Liver (tissue), 8 donors: ENCODE measurements at regions not wholly inside any gene's neighbourhood (a gene's known extent, or its start where the extent isn't known, plus 50 kb on each side); places are given as distances from the start of the nearest gene placed in this dataset.

ENCODE experiments used
- DNase-seq: peaks from one replicate; pipeline ENCODE4 v3.0.0-alpha.2; 2017; ENCODE audit warnings: low spot score
- H3K27ac ChIP-seq, 2 donors: one replicate each; pipeline ENCODE4 v1.7.0; 2013; ENCODE audit warnings: inconsistent platforms in 2 of 2, low read length in 2 of 2, control low read depth in 1 of 2, low read depth in 1 of 2, mild to moderate bottlenecking in 1 of 2
- H3K27me3 ChIP-seq, 4 donors: one replicate each; pipeline versions ENCODE4 v1.6.1 to v1.7.0; 2013; ENCODE audit warnings: low read length in 3 of 4, inconsistent platforms in 1 of 4, mild to moderate bottlenecking in 1 of 4, moderate library complexity in 1 of 4; ENCODE audit not compliant: control insufficient read depth in 4 of 4, insufficient read depth in 4 of 4
- H3K36me3 ChIP-seq, 4 donors: one replicate each; pipeline versions ENCODE4 v1.6.1 to v1.7.0; 2013; ENCODE audit warnings: low read length in 3 of 4, mild to moderate bottlenecking in 3 of 4, low read depth in 1 of 4, moderate library complexity in 1 of 4; ENCODE audit not compliant: control insufficient read depth in 4 of 4, insufficient read depth in 3 of 4
- H3K4me1 ChIP-seq, 4 donors: one replicate each; pipeline versions ENCODE4 v1.6.1 to v1.7.0; 2013; ENCODE audit warnings: low read length in 3 of 4, mild to moderate bottlenecking in 3 of 4, moderate library complexity in 1 of 4; ENCODE audit not compliant: control insufficient read depth in 4 of 4, insufficient read depth in 4 of 4
- H3K4me3 ChIP-seq, 3 donors: one replicate each; pipeline versions ENCODE4 v1.6.1 to v1.7.0; 2013; ENCODE audit warnings: low read length in 3 of 3, control low read depth in 1 of 3, low read depth in 1 of 3, mild to moderate bottlenecking in 1 of 3
- H3K9ac ChIP-seq, 2 donors: one replicate each; pipeline ENCODE4 v1.7.0; 2013; ENCODE audit warnings: low read length in 2 of 2, mild to moderate bottlenecking in 2 of 2, moderate library complexity in 2 of 2, control low read depth in 1 of 2, low read depth in 1 of 2
- H3K9me3 ChIP-seq, 4 donors: one replicate each; pipeline versions ENCODE4 v1.6.1 to v1.7.0; 2013; ENCODE audit warnings: low read length in 3 of 4; ENCODE audit not compliant: control insufficient read depth in 4 of 4
- ATF3 ChIP-seq: IDR thresholded peaks from 2 replicates; pipeline ENCODE4 v1.6.1; 2016; ENCODE audit warnings: antibody characterized with exemption
- CTCF ChIP-seq: fragments of 150-350 bp; IDR thresholded peaks from 2 replicates; pipeline ENCODE4 v1.5.1; 2017; ENCODE audit warnings: improper control_type of control experiment, low read depth, low read length; ENCODE audit not compliant: missing input control
- EGR1 ChIP-seq, 2 donors: IDR thresholded peaks; 2 replicates each; pipeline ENCODE4 v1.6.1; 2016 to 2018; ENCODE audit warnings: antibody characterized with exemption in 2 of 2, low read depth in 2 of 2
- FOXA1 ChIP-seq: IDR thresholded peaks from 2 replicates; pipeline ENCODE4 v1.6.1; 2016; ENCODE audit warnings: antibody characterized with exemption
- FOXA2 ChIP-seq: IDR thresholded peaks from 2 replicates; pipeline ENCODE4 v1.6.1; 2016; ENCODE audit warnings: antibody characterized with exemption
- GABPA ChIP-seq, 2 donors: IDR thresholded peaks in 1 of 2; conservative IDR thresholded peaks in 1 of 2; 2 replicates each; pipeline ENCODE4 v1.6.1; 2016; ENCODE audit warnings: antibody characterized with exemption in 2 of 2, mild to moderate bottlenecking in 1 of 2, moderate library complexity in 1 of 2
- HNF4A ChIP-seq, 2 donors: conservative IDR thresholded peaks; 2 replicates each; pipeline ENCODE4 v1.6.1; 2016; ENCODE audit warnings: antibody characterized with exemption in 2 of 2, mild to moderate bottlenecking in 2 of 2
- HNF4G ChIP-seq: IDR thresholded peaks from 2 replicates; pipeline ENCODE4 v1.6.1; 2016; ENCODE audit warnings: antibody characterized with exemption
- JUND ChIP-seq, 2 donors: IDR thresholded peaks; 2 replicates each; pipeline ENCODE4 v1.6.1; 2016; ENCODE audit warnings: antibody characterized with exemption in 2 of 2
- MAX ChIP-seq: IDR thresholded peaks from 2 replicates; pipeline ENCODE4 v1.6.1; 2016; ENCODE audit warnings: antibody characterized with exemption
- NR2F2 ChIP-seq: IDR thresholded peaks from 2 replicates; pipeline ENCODE4 v1.6.1; 2016; ENCODE audit warnings: antibody characterized with exemption
- RAD21 ChIP-seq, 2 donors: IDR thresholded peaks; 2 replicates each; pipeline ENCODE4 v1.6.1; 2016; ENCODE audit warnings: antibody characterized with exemption in 2 of 2, mild to moderate bottlenecking in 2 of 2
- REST ChIP-seq: IDR thresholded peaks from 2 replicates; pipeline ENCODE4 v1.6.1; 2016; ENCODE audit warnings: antibody characterized with exemption, mild to moderate bottlenecking
- RXRA ChIP-seq, 2 donors: IDR thresholded peaks; 2 replicates each; pipeline ENCODE4 v1.6.1; 2017 to 2018; ENCODE audit warnings: antibody characterized with exemption in 2 of 2, mild to moderate bottlenecking in 1 of 2
- SP1 ChIP-seq: IDR thresholded peaks from 2 replicates; pipeline ENCODE4 v1.6.1; 2018; ENCODE audit warnings: antibody characterized with exemption, mild to moderate bottlenecking
- TAF1 ChIP-seq: conservative IDR thresholded peaks from 2 replicates; pipeline ENCODE4 v1.6.1; 2016; ENCODE audit warnings: antibody characterized with exemption, mild to moderate bottlenecking
- YY1 ChIP-seq: IDR thresholded peaks from 2 replicates; pipeline ENCODE4 v1.6.1; 2016; ENCODE audit warnings: antibody characterized with exemption, mild to moderate bottlenecking
- ZBTB33 ChIP-seq: IDR thresholded peaks from 2 replicates; pipeline ENCODE4 v1.6.1; 2016; ENCODE audit warnings: antibody characterized with exemption
- WGBS: extraction: QIAGEN DNeasy Blood & Tissue Kit; methylation state at CpG from one replicate; pipeline ENCODE4 v1.1.7; 2013; 5-methylcytosine and 5-hydroxymethylcytosine counted together
- donor health status: healthy.
- donor health status: healthy.
- donor health status: healthy.
- donor health status: healthy.
- donor health status: healthy.

- Histone ChIP-seq H3K4me1 (peaks cover 2 to 38% (median 30%) of the 10 kb centered on the region in 4 donors), H3K27ac (peak overlapping the region; percentile 62 to 67), H3K4me3 (peak overlapping the region; percentile 24 to 79 (median 65)), H3K27me3 (no peaks in the 10 kb centered on the region), H3K9ac (peak overlapping the region in 1 of 2 donors; percentile 72), H3K36me3 (no peaks in the 10 kb centered on the region), H3K9me3 (no peaks in the 10 kb centered on the region)
- TF ChIP-seq MAX: peak; percentile 95
- no peak for TF ChIP-seq FOXA1
- TF ChIP-seq RAD21 (IDR thresholded peaks at IDR 0.05): peak; percentile 44 to 58
- TF ChIP-seq NR2F2: no peak
- peak; percentile 91 for TF ChIP-seq SP1
- TF ChIP-seq YY1: peak; percentile 74
- TF ChIP-seq HNF4A (conservative IDR thresholded peaks at IDR 0.05): peak; percentile 93 to 95
- peak; percentile 53 for TF ChIP-seq FOXA2
- TF ChIP-seq RXRA (IDR thresholded peaks at IDR 0.05): peak; percentile 67 to 84
- no peak for TF ChIP-seq REST
- no peak for TF ChIP-seq CTCF
- peak; percentile 18 for TF ChIP-seq ATF3
- TF ChIP-seq TAF1: peak; percentile 72
- TF ChIP-seq HNF4G: peak; percentile 71
- TF ChIP-seq JUND (IDR thresholded peaks at IDR 0.05): peak in 1 of 2 donors; percentile 83
- TF ChIP-seq ZBTB33: peak; percentile 69
- no peak for TF ChIP-seq EGR1 (IDR thresholded peaks at IDR 0.05; ENCODE audit: low read depth in 2 of 2)
- no peak for TF ChIP-seq GABPA (IDR thresholded peaks at IDR 0.05 in 1 of 2, conservative IDR thresholded peaks at IDR 0.05 in 1 of 2)
- 93% methylated on average over 1 of the region's 1 CpG for WGBS
- no peak for DNase-seq
These were observed 65.0 kb upstream of the DSC1 start for GRCh38 chr18:31227497-31228229.
